GM19025 (cell line): ENCODE measurements at regions not wholly inside any gene's neighbourhood (a gene's known extent, or its start where the extent isn't known, plus 50 kb on each side); places are given as distances from the start of the nearest gene placed in this dataset.
A peak's percentile ranks its signal among the peaks of the same experiment; 100 is the strongest.
"Not testable (repeated sequence)": the region's sequence is repeated elsewhere in the genome, so short reads cannot be mapped to it uniquely, and the experiment has no call there.

Source experiments
- ATAC-seq: cut with Tn5 transposase; IDR thresholded peaks from one replicate; pipeline ENCODE4 v1.9.1; 2021; ENCODE audit warnings: mild to moderate bottlenecking, low read depth, moderate library complexity; ENCODE audit not compliant: unreplicated experiment

GRCh38 chr9:83191154-83191553 lies 128.2 kb upstream of the RASEF start:
- no peak for ATAC-seq

- not testable (repeated sequence) for ATAC-seq
Measured at GRCh38 chr9:83189026-83189425, 126.1 kb upstream of the RASEF start.

- no peak for ATAC-seq
Measured at GRCh38 chr9:83188277-83188676, 125.3 kb upstream of the RASEF start.

GRCh38 chr9:83186155-83186737 lies 123.3 kb upstream of the RASEF start:
- no peak for ATAC-seq

DNA sequence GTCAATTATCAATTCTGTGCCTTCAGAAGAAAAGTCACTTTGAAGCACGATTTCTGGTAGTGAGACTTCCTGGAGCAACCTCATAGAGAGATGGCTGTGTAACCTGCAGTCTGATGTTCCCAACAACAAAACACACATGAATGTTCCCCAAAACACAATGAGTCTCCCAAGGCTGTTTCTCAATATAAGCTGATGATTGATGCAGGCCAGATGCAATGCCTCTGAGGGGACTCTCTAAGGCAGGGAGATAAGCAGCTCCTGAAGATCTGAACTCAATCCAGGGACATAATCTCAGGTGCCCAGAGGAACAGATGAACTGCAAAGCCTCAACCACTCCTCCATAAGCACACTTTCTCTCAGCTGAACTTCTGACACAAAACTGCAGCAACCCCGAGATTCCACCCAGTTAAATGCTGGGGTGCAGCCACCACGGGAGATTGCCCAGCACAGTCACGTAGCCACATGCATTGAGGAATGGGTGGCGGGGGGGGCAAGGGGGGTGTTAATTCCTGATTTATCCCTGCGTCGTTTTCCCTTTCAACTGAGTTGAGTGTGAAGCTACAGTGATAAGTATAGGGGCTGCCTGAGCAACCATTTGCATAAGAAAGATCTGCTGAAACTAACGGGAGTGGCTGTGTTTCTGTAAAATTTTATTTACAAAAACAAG lies 122.7 kb upstream of the RASEF start:
- no peak for ATAC-seq

- no peak for ATAC-seq
Measured at GRCh38 chr9:83183621-83184020, 120.7 kb upstream of the RASEF start.

DNA sequence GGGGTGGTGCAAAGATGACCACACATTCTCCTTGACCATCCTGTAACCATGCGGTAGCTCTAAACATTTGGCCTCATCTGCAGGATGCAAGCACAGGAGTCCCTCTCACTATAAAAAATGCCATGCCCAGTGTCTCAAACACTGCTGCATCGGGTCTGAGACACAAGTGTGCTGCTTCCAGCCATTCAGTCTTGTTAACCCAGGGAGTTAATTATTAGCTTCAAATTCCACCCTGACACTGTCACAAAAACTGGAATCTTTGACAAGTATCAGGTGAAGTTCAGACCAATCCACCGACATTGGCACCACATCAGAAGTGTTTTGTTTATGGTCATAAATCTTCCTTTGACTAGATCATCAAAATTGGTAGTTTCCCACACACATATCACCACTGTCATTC lies 119.1 kb upstream of the RASEF start:
- ATAC-seq: no peak

- ATAC-seq: no peak
Measured at GRCh38 chr9:83178717-83179116, 115.8 kb upstream of the RASEF start.

- ATAC-seq: no peak
Measured at GRCh38 chr9:83177747-83178146, 114.8 kb upstream of the RASEF start.

DNA sequence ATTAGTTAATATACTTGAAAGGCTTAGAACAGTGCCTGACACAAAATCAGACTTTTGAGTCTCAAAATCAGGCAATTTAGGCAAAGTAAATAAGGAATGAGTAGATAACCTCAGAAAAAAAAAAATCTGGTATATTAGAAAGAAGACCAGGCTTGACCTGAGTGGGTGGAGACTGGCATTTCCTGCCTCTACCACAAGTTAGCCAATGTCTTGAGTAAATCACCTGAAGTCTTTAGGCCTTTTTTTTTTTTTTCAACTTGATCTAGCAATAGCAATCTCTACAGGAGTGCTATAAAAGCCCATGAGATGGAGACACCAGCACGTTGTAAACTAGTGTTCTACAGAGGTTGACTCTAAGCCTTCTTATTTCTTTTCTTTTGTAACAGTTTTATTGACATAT lies 104.2 kb upstream of the RASEF start:
- no peak for ATAC-seq

- ATAC-seq: no peak
Measured at GRCh38 chr9:83166372-83166771, 103.4 kb upstream of the RASEF start.

DNA sequence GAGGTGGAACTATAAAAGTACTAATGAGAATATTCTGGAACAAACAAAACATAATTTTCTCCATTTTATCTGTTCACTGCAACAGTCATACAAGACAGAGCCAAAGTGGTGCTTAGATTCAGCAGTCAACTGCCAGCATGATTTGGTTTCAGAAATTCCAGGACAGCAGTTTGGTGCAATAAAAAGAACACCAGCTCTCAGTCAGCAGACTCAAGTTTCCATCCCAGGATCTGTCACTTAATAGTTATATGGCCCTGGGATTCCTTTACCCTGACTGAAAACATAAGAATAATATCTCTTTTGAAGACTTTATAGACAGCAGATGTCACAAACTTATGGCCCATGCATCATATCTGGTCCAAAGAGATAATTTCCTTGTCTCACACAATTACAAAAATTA lies 92.8 kb upstream of the RASEF start:
- ATAC-seq: no peak

DNA sequence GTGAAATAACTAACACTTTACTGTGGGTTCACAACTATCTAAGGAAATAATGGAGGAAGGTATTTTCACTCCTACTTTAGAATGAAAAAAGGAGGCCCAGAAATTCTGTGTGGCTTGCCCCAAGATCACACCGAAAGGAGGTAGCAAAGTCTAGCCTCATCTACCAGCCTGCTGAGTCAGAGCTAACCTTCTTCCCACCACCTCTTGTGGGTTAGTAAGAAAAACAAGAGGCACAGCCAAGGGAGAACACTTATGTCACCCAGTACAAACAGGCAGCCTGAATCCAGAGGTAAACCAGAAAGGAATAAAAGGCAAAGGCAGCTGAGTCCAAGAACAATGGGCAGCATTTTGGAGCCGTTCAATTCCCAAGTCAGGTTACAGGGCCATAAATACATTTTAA lies 91.9 kb upstream of the RASEF start:
- ATAC-seq: no peak

- peak; percentile 90 for ATAC-seq
Measured at GRCh38 chr9:83154087-83154736, 91.3 kb upstream of the RASEF start.

DNA sequence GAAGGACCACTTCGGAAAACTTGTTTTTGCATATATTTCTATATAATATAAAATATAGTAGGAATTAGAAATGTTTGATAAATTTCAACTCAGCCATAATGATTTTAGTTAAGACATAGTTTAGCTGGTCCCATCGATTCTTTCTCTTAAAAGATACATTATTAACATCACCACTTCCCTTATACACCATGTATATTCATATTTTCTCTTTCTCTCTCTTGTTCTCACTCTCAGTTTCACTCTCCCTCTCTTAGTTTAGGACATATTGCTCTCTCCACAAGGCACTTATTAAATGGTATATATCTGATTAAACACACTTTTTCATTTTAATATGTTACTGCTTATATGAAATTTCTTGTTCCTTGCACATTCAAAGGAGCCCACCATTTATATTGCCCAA lies 90.1 kb upstream of the RASEF start:
- ATAC-seq: no peak

GRCh38 chr9:83151627-83152137 lies 88.7 kb upstream of the RASEF start:
- no peak for ATAC-seq

- ATAC-seq: no peak
Measured at GRCh38 chr9:83147315-83148149, 84.6 kb upstream of the RASEF start.

DNA sequence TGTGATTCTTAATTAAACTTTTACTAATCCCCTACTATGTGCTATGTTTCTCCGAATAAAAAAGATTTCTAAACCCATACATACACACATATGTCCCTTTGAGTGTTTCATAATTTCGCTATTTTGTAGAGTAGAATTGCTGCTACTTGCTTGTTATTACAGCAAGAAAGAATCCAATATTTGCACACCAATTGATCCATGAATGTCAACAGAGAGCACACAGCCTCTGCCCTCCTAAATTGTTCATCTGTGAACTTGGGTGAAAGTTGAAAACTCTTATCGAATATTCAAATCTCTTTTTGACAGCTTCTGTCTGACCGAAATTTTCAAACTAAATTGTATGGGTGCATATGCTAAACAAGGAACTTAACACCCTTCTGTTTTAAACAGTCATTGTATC lies 83.4 kb upstream of the RASEF start:
- ATAC-seq: no peak

DNA sequence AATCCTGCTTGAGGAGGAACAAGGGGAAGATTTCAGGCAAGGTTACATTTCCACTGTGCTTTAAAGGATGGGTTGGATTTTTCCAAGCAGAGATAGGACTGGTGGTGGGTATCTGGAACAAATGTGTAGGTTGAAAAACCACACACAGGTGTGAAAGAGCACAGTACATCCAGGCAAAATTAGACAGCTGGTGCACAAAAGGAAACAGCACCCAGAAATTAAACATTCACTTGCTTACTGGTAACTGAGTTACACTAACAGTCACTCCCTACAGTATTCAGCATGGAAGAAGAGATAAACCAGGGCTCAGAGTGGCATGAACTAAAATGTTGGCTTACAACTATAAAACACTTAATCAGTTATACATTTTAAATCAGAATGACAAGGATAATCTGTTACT lies 81.5 kb upstream of the RASEF start:
- ATAC-seq: no peak

GRCh38 chr9:83142389-83142788 lies 79.4 kb upstream of the RASEF start:
- ATAC-seq: no peak

GRCh38 chr9:83141887-83142286 lies 78.9 kb upstream of the RASEF start:
- ATAC-seq: no peak
